ENCODE measurements at regions not wholly inside any gene's neighbourhood (a gene's known extent, or its start where the extent isn't known, plus 50 kb on each side); places are given as distances from the start of the nearest gene placed in this dataset.

DNA sequence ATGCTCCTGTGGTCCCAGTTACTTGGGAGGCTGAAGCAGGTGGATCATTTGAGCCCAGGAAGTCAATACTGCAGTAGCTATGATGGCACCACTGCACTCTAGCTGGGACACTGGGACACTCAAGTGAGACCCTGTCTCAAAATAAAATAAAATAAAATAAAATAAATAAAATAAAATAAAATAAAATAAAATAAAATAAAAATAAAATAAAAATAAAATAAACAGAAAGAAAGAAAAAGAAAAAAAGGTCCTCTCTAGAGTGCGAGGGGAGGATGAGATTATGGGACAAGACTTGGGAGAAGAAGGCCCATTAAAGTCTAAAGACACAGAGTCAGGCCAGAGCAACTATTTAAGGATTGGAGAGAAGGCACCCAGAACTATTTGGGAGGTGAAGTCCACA, 172.5 kb downstream of the IER5 start:
- Histone ChIP-seq H3K4me2 (ENCODE audit: low read depth, low read length, poor library complexity, severe bottlenecking) (no peak overlapping the region), H3K79me2 (ENCODE audit: insufficient read depth, low read length) (no peaks in the 10 kb centered on the region), H3F3A (ENCODE audit: low read depth) (no peaks in the 10 kb centered on the region), H4K20me1 (ENCODE audit: insufficient read depth, low read length, poor library complexity, severe bottlenecking) (no peaks in the 10 kb centered on the region), H3K27me3 (ENCODE audit: insufficient read depth, low read length, poor library complexity, severe bottlenecking) (no peaks in the 10 kb centered on the region), H3K9me3 (ENCODE audit: insufficient read depth, low read depth, low read length) (no peaks in the 10 kb centered on the region), H3K4me3 (ENCODE audit: low read length, poor library complexity, severe bottlenecking) (no peak overlapping the region), H3K9me2 (replicated peaks; ENCODE audit: low read depth, low read length) (no peaks in the 10 kb centered on the region), H2AFZ (ENCODE audit: low read length) (no peak overlapping the region), H3K36me3 (ENCODE audit: insufficient read depth, low read length) (no peaks in the 10 kb centered on the region), H3K9ac (ENCODE audit: low read depth, low read length, poor library complexity, severe bottlenecking) (no peak overlapping the region), H3K4me1 (ENCODE audit: insufficient read depth, low read length, poor library complexity, severe bottlenecking) (no peaks in the 10 kb centered on the region)
- TF ChIP-seq, protein P1, sequence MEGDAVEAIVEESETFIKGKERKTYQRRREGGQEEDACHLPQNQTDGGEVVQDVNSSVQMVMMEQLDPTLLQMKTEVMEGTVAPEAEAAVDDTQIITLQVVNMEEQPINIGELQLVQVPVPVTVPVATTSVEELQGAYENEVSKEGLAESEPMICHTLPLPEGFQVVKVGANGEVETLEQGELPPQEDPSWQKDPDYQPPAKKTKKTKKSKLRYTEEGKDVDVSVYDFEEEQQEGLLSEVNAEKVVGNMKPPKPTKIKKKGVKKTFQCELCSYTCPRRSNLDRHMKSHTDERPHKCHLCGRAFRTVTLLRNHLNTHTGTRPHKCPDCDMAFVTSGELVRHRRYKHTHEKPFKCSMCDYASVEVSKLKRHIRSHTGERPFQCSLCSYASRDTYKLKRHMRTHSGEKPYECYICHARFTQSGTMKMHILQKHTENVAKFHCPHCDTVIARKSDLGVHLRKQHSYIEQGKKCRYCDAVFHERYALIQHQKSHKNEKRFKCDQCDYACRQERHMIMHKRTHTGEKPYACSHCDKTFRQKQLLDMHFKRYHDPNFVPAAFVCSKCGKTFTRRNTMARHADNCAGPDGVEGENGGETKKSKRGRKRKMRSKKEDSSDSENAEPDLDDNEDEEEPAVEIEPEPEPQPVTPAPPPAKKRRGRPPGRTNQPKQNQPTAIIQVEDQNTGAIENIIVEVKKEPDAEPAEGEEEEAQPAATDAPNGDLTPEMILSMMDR (conservative IDR thresholded peaks at IDR 0.05; ENCODE audit: low read length) = no peak
- no peak for TF ChIP-seq EZH2phosphoT487 (IDR thresholded peaks at IDR 0.05; ENCODE audit: borderline replicate concordance)

DNA sequence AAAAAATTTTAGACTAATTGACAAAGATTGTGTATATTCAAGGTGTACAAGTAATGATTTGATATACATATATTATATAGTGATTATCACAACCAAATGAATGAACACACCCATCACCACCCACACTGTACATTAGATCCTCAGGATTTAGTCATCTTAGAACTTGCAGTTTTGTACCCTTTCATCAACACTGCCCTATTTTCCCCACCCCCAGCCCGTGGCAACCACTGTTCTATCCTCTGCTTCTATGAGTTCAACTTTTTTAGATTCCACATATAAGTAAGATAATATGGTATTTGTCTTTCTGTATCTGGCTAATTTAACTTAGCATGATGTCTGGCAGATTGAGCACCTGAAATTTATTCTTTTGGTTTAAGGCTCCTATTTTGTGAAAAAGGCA, 173.6 kb downstream of the IER5 start:
- Histone ChIP-seq H3K79me2 (ENCODE audit: insufficient read depth, low read length) (no peaks in the 10 kb centered on the region), H3K36me3 (ENCODE audit: insufficient read depth, low read length) (no peaks in the 10 kb centered on the region), H3K27me3 (ENCODE audit: insufficient read depth, low read length, poor library complexity, severe bottlenecking) (no peaks in the 10 kb centered on the region), H3F3A (ENCODE audit: low read depth) (no peaks in the 10 kb centered on the region), H3K4me1 (ENCODE audit: insufficient read depth, low read length, poor library complexity, severe bottlenecking) (no peaks in the 10 kb centered on the region), H3K9me2 (replicated peaks; ENCODE audit: low read depth, low read length) (no peaks in the 10 kb centered on the region), H3K4me2 (ENCODE audit: low read depth, low read length, poor library complexity, severe bottlenecking) (no peak overlapping the region), H2AFZ (ENCODE audit: low read length) (no peak overlapping the region), H3K9me3 (ENCODE audit: insufficient read depth, low read depth, low read length) (no peaks in the 10 kb centered on the region), H3K9ac (ENCODE audit: low read depth, low read length, poor library complexity, severe bottlenecking) (no peak overlapping the region), H4K20me1 (ENCODE audit: insufficient read depth, low read length, poor library complexity, severe bottlenecking) (no peaks in the 10 kb centered on the region), H3K4me3 (ENCODE audit: low read length, poor library complexity, severe bottlenecking) (no peak overlapping the region)
- TF ChIP-seq, protein P1 (conservative IDR thresholded peaks at IDR 0.05; ENCODE audit: low read length) = no peak
- no peak for TF ChIP-seq EZH2phosphoT487 (IDR thresholded peaks at IDR 0.05; ENCODE audit: borderline replicate concordance)

DNA sequence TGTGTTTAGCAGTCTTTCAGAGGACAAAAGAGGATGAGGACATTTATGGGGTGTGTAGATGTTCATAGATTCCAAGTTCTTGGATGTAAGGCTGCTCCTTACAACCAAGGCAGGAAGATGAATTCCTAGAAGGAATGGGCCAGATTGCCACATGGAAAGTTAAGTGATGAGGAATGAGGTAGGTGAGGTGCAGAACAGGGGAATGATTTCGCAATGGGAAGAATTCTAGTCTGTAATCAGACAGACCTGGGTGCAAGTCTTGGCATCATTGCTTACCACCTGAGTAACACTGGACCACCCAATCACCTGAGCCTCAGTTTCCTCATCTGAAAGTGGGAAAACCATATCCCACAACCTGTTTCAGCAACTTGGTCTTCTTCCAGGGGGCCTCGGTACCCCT, 174.9 kb downstream of the IER5 start:
- Histone ChIP-seq H3K9me3 (ENCODE audit: insufficient read depth, low read depth, low read length) (no peaks in the 10 kb centered on the region), H3K9me2 (replicated peaks; ENCODE audit: low read depth, low read length) (no peaks in the 10 kb centered on the region), H4K20me1 (ENCODE audit: insufficient read depth, low read length, poor library complexity, severe bottlenecking) (no peaks in the 10 kb centered on the region), H3K4me2 (ENCODE audit: low read depth, low read length, poor library complexity, severe bottlenecking) (no peak overlapping the region), H3K79me2 (ENCODE audit: insufficient read depth, low read length) (no peaks in the 10 kb centered on the region), H2AFZ (ENCODE audit: low read length) (no peak overlapping the region), H3K36me3 (ENCODE audit: insufficient read depth, low read length) (no peaks in the 10 kb centered on the region), H3K9ac (ENCODE audit: low read depth, low read length, poor library complexity, severe bottlenecking) (no peak overlapping the region), H3K4me3 (ENCODE audit: low read length, poor library complexity, severe bottlenecking) (no peak overlapping the region), H3K4me1 (ENCODE audit: insufficient read depth, low read length, poor library complexity, severe bottlenecking) (no peaks in the 10 kb centered on the region), H3K27me3 (ENCODE audit: insufficient read depth, low read length, poor library complexity, severe bottlenecking) (no peaks in the 10 kb centered on the region), H3F3A (ENCODE audit: low read depth) (no peaks in the 10 kb centered on the region)
- no peak for TF ChIP-seq EZH2phosphoT487 (IDR thresholded peaks at IDR 0.05; ENCODE audit: borderline replicate concordance)
- TF ChIP-seq, protein P1 (conservative IDR thresholded peaks at IDR 0.05; ENCODE audit: low read length) = no peak

Data from Loucy (cell line).